Activated CD8-positive, alpha-beta memory T cell treated with anti-CD3 and anti-CD28 coated beads, Interleukin-2, amount 50 U/mL, for 4 hours (primary cell): ENCODE measurements at regions not wholly inside any gene's neighbourhood (a gene's known extent, or its start where the extent isn't known, plus 50 kb on each side); places are given as distances from the start of the nearest gene placed in this dataset.
"Not testable (repeated sequence)": the region's sequence is repeated elsewhere in the genome, so short reads cannot be mapped to it uniquely, and the experiment has no call there.

ENCODE experiments used
- DNase-seq: peaks from one replicate; pipeline ENCODE4 v3.0.0-alpha.2; 2020

GRCh38 chr9:42378418-42378815 is 195.0 kb downstream of the SPATA31A6 start:
- no peak for DNase-seq

- not testable (repeated sequence) for DNase-seq
Observed at GRCh38 chr9:42379602-42380001, 196.1 kb downstream of the SPATA31A6 start.

- DNase-seq: not testable (repeated sequence)
Observed at GRCh38 chr9:42384585-42384984, 201.1 kb downstream of the SPATA31A6 start.

- DNase-seq: not testable (repeated sequence)
Observed at GRCh38 chr9:42385574-42386120, 202.2 kb downstream of the SPATA31A6 start.

- no peak for DNase-seq
Observed at GRCh38 chr9:42386477-42386876, 203.0 kb downstream of the SPATA31A6 start.

GRCh38 chr9:42388146-42388690 is 204.8 kb downstream of the SPATA31A6 start:
- no peak for DNase-seq

- no peak for DNase-seq
Observed at GRCh38 chr9:42388846-42389245, 205.4 kb downstream of the SPATA31A6 start.

- not testable (repeated sequence) for DNase-seq
Observed at GRCh38 chr9:42392773-42393455, 209.5 kb downstream of the SPATA31A6 start.

GRCh38 chr9:42396318-42396717 is 212.9 kb downstream of the SPATA31A6 start:
- no peak for DNase-seq

GRCh38 chr9:42397336-42397735 is 213.9 kb downstream of the SPATA31A6 start:
- DNase-seq: not testable (repeated sequence)

- DNase-seq: not testable (repeated sequence)
Observed at GRCh38 chr9:42402919-42403318, 219.5 kb downstream of the SPATA31A6 start.

- DNase-seq: not testable (repeated sequence)
Observed at GRCh38 chr9:42409581-42409980, 226.1 kb downstream of the SPATA31A6 start.

GRCh38 chr9:42412354-42412753 is 228.9 kb downstream of the SPATA31A6 start:
- not testable (repeated sequence) for DNase-seq

- DNase-seq: not testable (repeated sequence)
Observed at GRCh38 chr9:42414865-42415264, 231.4 kb downstream of the SPATA31A6 start.

GRCh38 chr9:42419652-42420051 is 236.2 kb downstream of the SPATA31A6 start:
- not testable (repeated sequence) for DNase-seq

- not testable (repeated sequence) for DNase-seq
Observed at GRCh38 chr9:42420324-42420723, 236.9 kb downstream of the SPATA31A6 start.

GRCh38 chr9:42421630-42422029 is 238.2 kb downstream of the SPATA31A6 start:
- DNase-seq: not testable (repeated sequence)

- DNase-seq: not testable (repeated sequence)
Observed at GRCh38 chr9:42430674-42431615, 247.5 kb downstream of the SPATA31A6 start.

GRCh38 chr9:42431616-42432010 is 248.2 kb downstream of the SPATA31A6 start:
- not testable (repeated sequence) for DNase-seq

- DNase-seq: not testable (repeated sequence)
Observed at GRCh38 chr9:42434844-42435714, 251.6 kb downstream of the SPATA31A6 start.

GRCh38 chr9:42435715-42436342 is 252.4 kb downstream of the SPATA31A6 start:
- not testable (repeated sequence) for DNase-seq
